Liver (tissue), 8 donors: ENCODE measurements at regions not wholly inside any gene's neighbourhood (a gene's known extent, or its start where the extent isn't known, plus 50 kb on each side); places are given as distances from the start of the nearest gene placed in this dataset.

Experiments used
- DNase-seq: peaks from one replicate; pipeline ENCODE4 v3.0.0-alpha.2; 2017; ENCODE audit warnings: low spot score
- H3K27ac ChIP-seq, 2 donors: one replicate each; pipeline ENCODE4 v1.7.0; 2013; ENCODE audit warnings: inconsistent platforms in 2 of 2, low read length in 2 of 2, control low read depth in 1 of 2, low read depth in 1 of 2, mild to moderate bottlenecking in 1 of 2
- H3K27me3 ChIP-seq, 4 donors: one replicate each; pipeline versions ENCODE4 v1.6.1 to v1.7.0; 2013; ENCODE audit warnings: low read length in 3 of 4, inconsistent platforms in 1 of 4, mild to moderate bottlenecking in 1 of 4, moderate library complexity in 1 of 4; ENCODE audit not compliant: control insufficient read depth in 4 of 4, insufficient read depth in 4 of 4
- H3K36me3 ChIP-seq, 4 donors: one replicate each; pipeline versions ENCODE4 v1.6.1 to v1.7.0; 2013; ENCODE audit warnings: low read length in 3 of 4, mild to moderate bottlenecking in 3 of 4, low read depth in 1 of 4, moderate library complexity in 1 of 4; ENCODE audit not compliant: control insufficient read depth in 4 of 4, insufficient read depth in 3 of 4
- H3K4me1 ChIP-seq, 4 donors: one replicate each; pipeline versions ENCODE4 v1.6.1 to v1.7.0; 2013; ENCODE audit warnings: low read length in 3 of 4, mild to moderate bottlenecking in 3 of 4, moderate library complexity in 1 of 4; ENCODE audit not compliant: control insufficient read depth in 4 of 4, insufficient read depth in 4 of 4
- H3K4me3 ChIP-seq, 3 donors: one replicate each; pipeline versions ENCODE4 v1.6.1 to v1.7.0; 2013; ENCODE audit warnings: low read length in 3 of 3, control low read depth in 1 of 3, low read depth in 1 of 3, mild to moderate bottlenecking in 1 of 3
- H3K9ac ChIP-seq, 2 donors: one replicate each; pipeline ENCODE4 v1.7.0; 2013; ENCODE audit warnings: low read length in 2 of 2, mild to moderate bottlenecking in 2 of 2, moderate library complexity in 2 of 2, control low read depth in 1 of 2, low read depth in 1 of 2
- H3K9me3 ChIP-seq, 4 donors: one replicate each; pipeline versions ENCODE4 v1.6.1 to v1.7.0; 2013; ENCODE audit warnings: low read length in 3 of 4; ENCODE audit not compliant: control insufficient read depth in 4 of 4
- CTCF ChIP-seq: fragments of 150-350 bp; IDR thresholded peaks from 2 replicates; pipeline ENCODE4 v1.5.1; 2017; ENCODE audit warnings: improper control_type of control experiment, low read depth, low read length; ENCODE audit not compliant: missing input control
- EGR1 ChIP-seq, 2 donors: IDR thresholded peaks; 2 replicates each; pipeline ENCODE4 v1.6.1; 2016 to 2018; ENCODE audit warnings: antibody characterized with exemption in 2 of 2, low read depth in 2 of 2
- FOXA1 ChIP-seq: IDR thresholded peaks from 2 replicates; pipeline ENCODE4 v1.6.1; 2016; ENCODE audit warnings: antibody characterized with exemption
- FOXA2 ChIP-seq: IDR thresholded peaks from 2 replicates; pipeline ENCODE4 v1.6.1; 2016; ENCODE audit warnings: antibody characterized with exemption
- GABPA ChIP-seq, 2 donors: IDR thresholded peaks in 1 of 2; conservative IDR thresholded peaks in 1 of 2; 2 replicates each; pipeline ENCODE4 v1.6.1; 2016; ENCODE audit warnings: antibody characterized with exemption in 2 of 2, mild to moderate bottlenecking in 1 of 2, moderate library complexity in 1 of 2
- HNF4A ChIP-seq, 2 donors: conservative IDR thresholded peaks; 2 replicates each; pipeline ENCODE4 v1.6.1; 2016; ENCODE audit warnings: antibody characterized with exemption in 2 of 2, mild to moderate bottlenecking in 2 of 2
- HNF4G ChIP-seq: IDR thresholded peaks from 2 replicates; pipeline ENCODE4 v1.6.1; 2016; ENCODE audit warnings: antibody characterized with exemption
- JUND ChIP-seq, 2 donors: IDR thresholded peaks; 2 replicates each; pipeline ENCODE4 v1.6.1; 2016; ENCODE audit warnings: antibody characterized with exemption in 2 of 2
- MAX ChIP-seq: IDR thresholded peaks from 2 replicates; pipeline ENCODE4 v1.6.1; 2016; ENCODE audit warnings: antibody characterized with exemption
- NR2F2 ChIP-seq: IDR thresholded peaks from 2 replicates; pipeline ENCODE4 v1.6.1; 2016; ENCODE audit warnings: antibody characterized with exemption
- RAD21 ChIP-seq, 2 donors: IDR thresholded peaks; 2 replicates each; pipeline ENCODE4 v1.6.1; 2016; ENCODE audit warnings: antibody characterized with exemption in 2 of 2, mild to moderate bottlenecking in 2 of 2
- RXRA ChIP-seq, 2 donors: IDR thresholded peaks; 2 replicates each; pipeline ENCODE4 v1.6.1; 2017 to 2018; ENCODE audit warnings: antibody characterized with exemption in 2 of 2, mild to moderate bottlenecking in 1 of 2
- TAF1 ChIP-seq: conservative IDR thresholded peaks from 2 replicates; pipeline ENCODE4 v1.6.1; 2016; ENCODE audit warnings: antibody characterized with exemption, mild to moderate bottlenecking
- YY1 ChIP-seq: IDR thresholded peaks from 2 replicates; pipeline ENCODE4 v1.6.1; 2016; ENCODE audit warnings: antibody characterized with exemption, mild to moderate bottlenecking
- ZBTB33 ChIP-seq: IDR thresholded peaks from 2 replicates; pipeline ENCODE4 v1.6.1; 2016; ENCODE audit warnings: antibody characterized with exemption
- WGBS: extraction: QIAGEN DNeasy Blood & Tissue Kit; methylation state at CpG from one replicate; pipeline ENCODE4 v1.1.7; 2013; 5-methylcytosine and 5-hydroxymethylcytosine counted together
- TF ChIP-seq, protein P1 (sequence below): IDR thresholded peaks from 2 replicates; pipeline ENCODE4 v1.6.1; 2016; ENCODE audit warnings: antibody characterized with exemption, mild to moderate bottlenecking
- TF ChIP-seq, protein P2 (sequence below): IDR thresholded peaks from 2 replicates; pipeline ENCODE4 v1.6.1; 2016; ENCODE audit warnings: antibody characterized with exemption
- donor health status: healthy.
- donor health status: healthy.
- donor health status: healthy.
- donor health status: healthy.
- donor health status: healthy.

DNA sequence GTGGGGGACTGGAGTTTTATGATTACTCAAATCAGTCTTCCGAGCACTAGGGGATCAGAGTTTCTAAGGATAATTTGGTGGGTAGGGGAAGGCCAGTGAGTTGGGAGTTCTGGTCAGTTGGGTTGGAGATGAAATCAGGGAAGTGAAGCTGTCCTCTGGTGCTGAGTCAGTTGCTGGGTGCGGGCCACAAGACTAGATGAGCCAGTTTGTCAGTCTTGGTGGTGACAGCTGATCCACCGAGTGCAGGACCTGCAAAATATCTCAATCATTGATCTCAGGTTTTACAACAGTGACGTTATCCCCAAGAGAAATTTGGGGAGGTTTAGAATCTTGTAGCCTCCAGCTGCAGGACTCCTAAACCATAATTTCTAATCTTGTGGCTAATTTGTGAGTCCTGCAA is 249.4 kb downstream of the FAM43A start (continued):
- TF ChIP-seq NR2F2: no peak
- TF ChIP-seq HNF4G: no peak

- no peak overlapping the region for H3K4me3 ChIP-seq
- H3K4me1 ChIP-seq: peaks cover 0 to 5% (median 0%) of the 10 kb centered on the region in 4 donors
- H3K27ac ChIP-seq: no peak overlapping the region
- H3K27me3 ChIP-seq: no peaks in the 10 kb centered on the region
- no peak for DNase-seq
- H3K9ac ChIP-seq: no peak overlapping the region
- no peaks in the 10 kb centered on the region for H3K9me3 ChIP-seq
- 81% methylated on average over 10 of the region's 10 CpGs for WGBS
- H3K36me3 ChIP-seq: no peaks in the 10 kb centered on the region
- TF ChIP-seq GABPA (IDR thresholded peaks at IDR 0.05 in 1 of 2, conservative IDR thresholded peaks at IDR 0.05 in 1 of 2): no peak
- no peak for TF ChIP-seq YY1
- TF ChIP-seq HNF4A (conservative IDR thresholded peaks at IDR 0.05): no peak
- TF ChIP-seq NR2F2: no peak
- no peak for TF ChIP-seq FOXA2
- no peak for TF ChIP-seq FOXA1
- TF ChIP-seq EGR1 (IDR thresholded peaks at IDR 0.05; ENCODE audit: low read depth in 2 of 2): no peak
- TF ChIP-seq, protein P1, sequence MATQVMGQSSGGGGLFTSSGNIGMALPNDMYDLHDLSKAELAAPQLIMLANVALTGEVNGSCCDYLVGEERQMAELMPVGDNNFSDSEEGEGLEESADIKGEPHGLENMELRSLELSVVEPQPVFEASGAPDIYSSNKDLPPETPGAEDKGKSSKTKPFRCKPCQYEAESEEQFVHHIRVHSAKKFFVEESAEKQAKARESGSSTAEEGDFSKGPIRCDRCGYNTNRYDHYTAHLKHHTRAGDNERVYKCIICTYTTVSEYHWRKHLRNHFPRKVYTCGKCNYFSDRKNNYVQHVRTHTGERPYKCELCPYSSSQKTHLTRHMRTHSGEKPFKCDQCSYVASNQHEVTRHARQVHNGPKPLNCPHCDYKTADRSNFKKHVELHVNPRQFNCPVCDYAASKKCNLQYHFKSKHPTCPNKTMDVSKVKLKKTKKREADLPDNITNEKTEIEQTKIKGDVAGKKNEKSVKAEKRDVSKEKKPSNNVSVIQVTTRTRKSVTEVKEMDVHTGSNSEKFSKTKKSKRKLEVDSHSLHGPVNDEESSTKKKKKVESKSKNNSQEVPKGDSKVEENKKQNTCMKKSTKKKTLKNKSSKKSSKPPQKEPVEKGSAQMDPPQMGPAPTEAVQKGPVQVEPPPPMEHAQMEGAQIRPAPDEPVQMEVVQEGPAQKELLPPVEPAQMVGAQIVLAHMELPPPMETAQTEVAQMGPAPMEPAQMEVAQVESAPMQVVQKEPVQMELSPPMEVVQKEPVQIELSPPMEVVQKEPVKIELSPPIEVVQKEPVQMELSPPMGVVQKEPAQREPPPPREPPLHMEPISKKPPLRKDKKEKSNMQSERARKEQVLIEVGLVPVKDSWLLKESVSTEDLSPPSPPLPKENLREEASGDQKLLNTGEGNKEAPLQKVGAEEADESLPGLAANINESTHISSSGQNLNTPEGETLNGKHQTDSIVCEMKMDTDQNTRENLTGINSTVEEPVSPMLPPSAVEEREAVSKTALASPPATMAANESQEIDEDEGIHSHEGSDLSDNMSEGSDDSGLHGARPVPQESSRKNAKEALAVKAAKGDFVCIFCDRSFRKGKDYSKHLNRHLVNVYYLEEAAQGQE: no peak
- no peak for TF ChIP-seq MAX
- no peak for TF ChIP-seq CTCF
- no peak for TF ChIP-seq RXRA (IDR thresholded peaks at IDR 0.05)
- TF ChIP-seq TAF1: no peak
- no peak for TF ChIP-seq JUND (IDR thresholded peaks at IDR 0.05)
- TF ChIP-seq, protein P2, sequence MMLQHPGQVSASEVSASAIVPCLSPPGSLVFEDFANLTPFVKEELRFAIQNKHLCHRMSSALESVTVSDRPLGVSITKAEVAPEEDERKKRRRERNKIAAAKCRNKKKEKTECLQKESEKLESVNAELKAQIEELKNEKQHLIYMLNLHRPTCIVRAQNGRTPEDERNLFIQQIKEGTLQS: no peak
- no peak for TF ChIP-seq HNF4G
- TF ChIP-seq RAD21 (IDR thresholded peaks at IDR 0.05): no peak
- TF ChIP-seq ZBTB33: no peak
Observed at GRCh38 chr3:194935632-194936470, 250.2 kb downstream of the FAM43A start.
